Lower lobe of right lung (tissue), 2 donors: ENCODE measurements at regions not wholly inside any gene's neighbourhood (a gene's known extent, or its start where the extent isn't known, plus 50 kb on each side); places are given as distances from the start of the nearest gene placed in this dataset.
"Not testable (repeated sequence)": the region's sequence is repeated elsewhere in the genome, so short reads cannot be mapped to it uniquely, and the experiment has no call there.

Source experiments
- ATAC-seq, 2 donors: fragments of 200-7000 bp; cut with Tn5 transposase; one replicate each; pipeline ENCODE4 v1.9.1; 2020 to 2022; ENCODE audit warnings: mild to moderate bottlenecking in 2 of 2, moderate library complexity in 2 of 2
- DNase-seq: peaks from one replicate; pipeline ENCODE4 v3.0.0-alpha.2; 2020
- H3K27ac ChIP-seq: fragments of 200-600 bp; one replicate; pipeline ENCODE4 v1.8.0; 2022
- H3K27me3 ChIP-seq: fragments of 200-600 bp; one replicate; pipeline ENCODE4 v1.8.0; 2022; ENCODE audit warnings: low read depth
- H3K36me3 ChIP-seq: fragments of 200-600 bp; one replicate; pipeline ENCODE4 v1.8.0; 2022; ENCODE audit warnings: mild to moderate bottlenecking
- H3K4me1 ChIP-seq: fragments of 200-600 bp; one replicate; pipeline ENCODE4 v1.8.0; 2022
- H3K4me3 ChIP-seq: fragments of 200-600 bp; one replicate; pipeline ENCODE4 v1.8.0; 2022; ENCODE audit warnings: mild to moderate bottlenecking
- H3K9me3 ChIP-seq: fragments of 200-600 bp; one replicate; pipeline ENCODE4 v1.8.0; 2022
- intact Hi-C: fragments of 100-400 bp; cut with DNase I; formaldehyde crosslinking; loops from one replicate; pipeline ENCODE4 v1.11.0; 2022
- TF ChIP-seq, protein P1 (sequence below): fragments of 200-600 bp; IDR thresholded peaks from one replicate; pipeline ENCODE4 v1.8.0; 2022; ENCODE audit warnings: antibody characterized with exemption, mild to moderate bottlenecking
- donor health status: DM: no; HTN: yes; CAD: no; lungs with severe emphysema.

DNA sequence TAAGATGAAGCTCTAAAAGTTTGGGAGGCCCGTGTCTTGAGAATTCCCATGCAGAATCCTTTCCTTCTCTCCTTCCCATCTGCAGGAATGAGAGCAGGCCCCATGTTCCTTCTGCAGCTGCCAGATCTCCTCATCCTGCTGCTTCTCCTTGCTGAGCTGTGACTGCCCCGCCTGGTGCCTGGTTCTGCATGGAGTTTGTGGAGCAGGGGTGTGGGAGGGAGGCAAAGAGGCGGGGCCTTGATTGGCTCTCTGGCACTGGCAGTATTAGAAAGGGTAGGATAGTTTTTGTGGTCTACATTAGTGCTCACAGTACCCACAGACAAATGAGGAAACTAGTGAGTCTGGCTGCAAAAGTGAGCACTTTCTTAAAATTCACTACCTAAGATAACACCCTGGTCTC, 91.1 kb upstream of the CLPB start:
- no peak overlapping the region for H3K4me3 ChIP-seq
- intact Hi-C loops = no loop called here
- TF ChIP-seq, protein P1, sequence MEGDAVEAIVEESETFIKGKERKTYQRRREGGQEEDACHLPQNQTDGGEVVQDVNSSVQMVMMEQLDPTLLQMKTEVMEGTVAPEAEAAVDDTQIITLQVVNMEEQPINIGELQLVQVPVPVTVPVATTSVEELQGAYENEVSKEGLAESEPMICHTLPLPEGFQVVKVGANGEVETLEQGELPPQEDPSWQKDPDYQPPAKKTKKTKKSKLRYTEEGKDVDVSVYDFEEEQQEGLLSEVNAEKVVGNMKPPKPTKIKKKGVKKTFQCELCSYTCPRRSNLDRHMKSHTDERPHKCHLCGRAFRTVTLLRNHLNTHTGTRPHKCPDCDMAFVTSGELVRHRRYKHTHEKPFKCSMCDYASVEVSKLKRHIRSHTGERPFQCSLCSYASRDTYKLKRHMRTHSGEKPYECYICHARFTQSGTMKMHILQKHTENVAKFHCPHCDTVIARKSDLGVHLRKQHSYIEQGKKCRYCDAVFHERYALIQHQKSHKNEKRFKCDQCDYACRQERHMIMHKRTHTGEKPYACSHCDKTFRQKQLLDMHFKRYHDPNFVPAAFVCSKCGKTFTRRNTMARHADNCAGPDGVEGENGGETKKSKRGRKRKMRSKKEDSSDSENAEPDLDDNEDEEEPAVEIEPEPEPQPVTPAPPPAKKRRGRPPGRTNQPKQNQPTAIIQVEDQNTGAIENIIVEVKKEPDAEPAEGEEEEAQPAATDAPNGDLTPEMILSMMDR = no peak
- no peaks in the 10 kb centered on the region for H3K9me3 ChIP-seq
- no peaks in the 10 kb centered on the region for H3K4me1 ChIP-seq
- no peaks in the 10 kb centered on the region for H3K27me3 ChIP-seq
- ATAC-seq (peak in 1 of 2 donors; percentile 72), DNase-seq (peak; percentile 63)
- no peaks in the 10 kb centered on the region for H3K36me3 ChIP-seq
- H3K27ac ChIP-seq = no peak overlapping the region

DNA sequence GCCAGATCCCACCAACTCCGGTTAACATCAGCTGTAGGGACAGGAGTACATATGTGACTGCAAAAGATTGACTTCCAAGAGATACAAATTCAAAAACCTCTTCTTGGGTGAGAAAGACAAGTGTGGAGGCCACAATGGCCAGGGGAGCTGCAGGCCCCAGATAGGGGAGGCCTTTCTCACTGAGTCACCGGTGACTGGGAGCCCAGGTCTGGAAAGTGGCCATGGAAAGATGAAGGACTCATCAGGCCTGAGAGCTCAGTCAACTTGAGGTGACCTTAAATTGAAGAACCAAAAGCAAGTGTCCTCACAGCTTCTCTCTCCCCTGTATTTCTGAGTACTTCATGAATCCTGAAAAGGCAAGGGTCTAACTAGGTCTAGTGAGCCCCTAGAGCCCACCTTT, 90.4 kb upstream of the CLPB start:
- Histone ChIP-seq H3K9me3 (no peaks in the 10 kb centered on the region), H3K27ac (no peak overlapping the region), H3K4me1 (peaks cover 5% of the 10 kb centered on the region), H3K36me3 (no peaks in the 10 kb centered on the region), H3K4me3 (no peak overlapping the region), H3K27me3 (no peaks in the 10 kb centered on the region)
- intact Hi-C loops = no loop called here
- no peak for ATAC-seq
- TF ChIP-seq, protein P1 = no peak
- DNase-seq = no peak

DNA sequence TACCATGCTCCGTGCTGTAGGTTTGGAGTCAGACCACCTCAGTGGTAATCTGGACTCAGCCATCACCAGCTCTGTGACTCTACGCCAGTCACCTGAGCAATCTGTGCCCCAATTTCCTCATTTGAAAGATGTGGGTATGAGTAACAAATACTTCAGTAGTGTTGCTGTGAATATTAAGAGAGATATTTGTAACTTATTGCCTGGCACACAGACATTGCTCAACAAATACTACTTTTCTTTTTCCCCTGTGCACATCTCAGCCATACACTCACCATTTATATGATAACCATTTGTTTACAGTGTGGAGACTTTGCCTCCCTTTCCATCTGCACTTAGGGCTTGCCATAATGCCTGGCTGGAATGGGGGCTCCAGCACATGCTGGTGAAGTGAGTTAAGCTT, 89.7 kb upstream of the CLPB start:
- intact Hi-C loops = no loop called here
- no peaks in the 10 kb centered on the region for H3K27me3 ChIP-seq

DNA sequence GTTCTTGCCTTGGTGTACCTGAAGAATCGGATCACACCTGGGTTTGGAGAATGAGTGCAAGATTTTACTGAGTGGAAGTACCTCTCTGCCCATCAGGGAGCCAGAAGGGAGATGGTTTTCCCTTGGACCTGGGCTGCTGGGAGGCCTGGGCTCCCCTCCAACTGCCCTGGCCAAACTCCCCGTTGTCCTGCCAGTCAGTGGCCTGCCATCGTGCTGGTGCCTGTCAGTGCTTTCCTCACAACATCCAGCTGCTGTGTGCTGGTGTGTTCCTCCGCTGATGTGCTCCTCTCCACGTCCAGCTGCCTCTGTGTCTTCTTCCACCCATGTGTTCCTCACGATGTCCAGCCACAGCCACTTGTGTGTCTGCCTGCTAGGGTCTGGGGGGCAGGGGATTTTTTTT, 87.9 kb upstream of the CLPB start:
- Histone ChIP-seq H3K4me3 (no peak overlapping the region), H3K36me3 (no peaks in the 10 kb centered on the region), H3K27ac (no peak overlapping the region), H3K9me3 (no peaks in the 10 kb centered on the region), H3K4me1 (peaks cover 8% of the 10 kb centered on the region), H3K27me3 (no peaks in the 10 kb centered on the region)
- ATAC-seq (no peak), DNase-seq (no peak)
- TF ChIP-seq, protein P1 = no peak
- intact Hi-C loops = no loop called here

More for the DNA sequence above, 89.7 kb upstream of the CLPB start:
- no peak overlapping the region for H3K27ac ChIP-seq
- no peaks in the 10 kb centered on the region for H3K36me3 ChIP-seq
- no peak for ATAC-seq
- DNase-seq = no peak
- TF ChIP-seq, protein P1 = no peak
- H3K4me3 ChIP-seq = no peak overlapping the region
- H3K9me3 ChIP-seq = no peaks in the 10 kb centered on the region
- H3K4me1 ChIP-seq = peaks cover 8% of the 10 kb centered on the region

DNA sequence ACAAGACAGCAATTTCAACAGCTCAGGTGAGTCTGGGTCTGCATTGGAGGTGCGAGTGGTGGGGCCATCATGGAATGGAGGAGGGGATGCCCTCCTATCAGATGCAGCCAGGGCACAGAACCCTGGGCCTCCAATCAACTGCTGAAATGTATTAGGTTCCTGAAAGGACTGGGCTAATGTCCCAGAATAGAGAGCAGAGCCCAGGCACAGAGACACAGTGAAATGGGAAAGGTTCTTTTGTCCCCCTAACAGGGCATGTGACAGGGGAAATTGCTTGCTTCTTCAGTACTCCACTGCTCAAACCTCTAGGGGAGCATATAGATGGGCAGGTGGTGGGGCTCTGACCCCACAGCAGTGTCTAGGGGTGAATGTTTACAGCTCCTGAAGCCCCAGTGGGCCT, 87.3 kb upstream of the CLPB start:
- Histone ChIP-seq H3K9me3 (no peaks in the 10 kb centered on the region), H3K27ac (no peak overlapping the region), H3K4me1 (peaks cover 8% of the 10 kb centered on the region), H3K4me3 (no peak overlapping the region), H3K27me3 (no peaks in the 10 kb centered on the region), H3K36me3 (no peaks in the 10 kb centered on the region)
- intact Hi-C loops = no loop called here
- no peak for ATAC-seq
- TF ChIP-seq, protein P1 = no peak
- no peak for DNase-seq

DNA sequence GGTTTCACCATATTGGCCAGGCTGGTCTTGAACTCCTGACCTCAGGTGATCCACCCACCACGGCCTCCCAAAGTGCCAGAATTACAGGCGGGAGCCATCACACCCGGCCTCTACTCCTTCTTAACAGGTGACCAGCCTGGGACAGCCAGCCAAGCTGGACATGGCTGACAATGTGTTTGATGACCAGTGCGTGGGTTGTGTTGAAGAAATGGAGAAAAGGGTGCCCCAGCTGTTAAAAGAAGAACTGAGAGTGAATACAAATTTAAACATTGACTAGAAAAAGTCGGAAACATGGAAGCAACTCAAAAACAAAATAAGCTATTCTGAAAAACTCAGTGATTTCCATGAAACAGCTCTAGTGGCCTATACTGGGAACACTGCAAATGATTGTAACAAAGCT, 86.5 kb upstream of the CLPB start:
- Histone ChIP-seq H3K4me1 (peaks cover 8% of the 10 kb centered on the region), H3K27ac (no peak overlapping the region), H3K36me3 (no peaks in the 10 kb centered on the region), H3K27me3 (no peaks in the 10 kb centered on the region), H3K4me3 (no peak overlapping the region), H3K9me3 (no peaks in the 10 kb centered on the region)
- TF ChIP-seq, protein P1 = no peak
- intact Hi-C loops = no loop called here
- DNase-seq (no peak), ATAC-seq (no peak)

DNA sequence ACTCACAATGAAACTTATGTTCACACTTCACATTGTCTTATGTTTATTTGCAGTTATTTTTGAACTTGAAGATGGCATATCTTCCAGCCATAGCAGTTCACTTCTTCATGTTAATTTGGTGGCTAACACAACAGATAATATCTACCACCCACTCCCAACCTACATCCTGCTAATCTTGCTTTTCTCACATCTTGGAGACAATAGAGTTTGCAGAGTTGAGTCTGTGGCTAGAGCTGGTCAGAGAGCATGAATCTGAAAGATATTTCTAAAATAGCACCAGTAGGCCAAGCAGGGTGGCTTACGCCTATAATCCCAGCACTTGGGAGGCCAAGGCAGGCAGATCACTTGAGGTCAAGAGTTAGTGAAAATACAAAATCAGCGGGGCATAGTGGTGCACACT, 85.6 kb upstream of the CLPB start:
- H3K4me3 ChIP-seq, H3K9me3 ChIP-seq, H3K4me1 ChIP-seq, H3K27me3 ChIP-seq, DNase-seq, intact Hi-C loops, H3K36me3 ChIP-seq, H3K27ac ChIP-seq: not testable (repeated sequence)
- ATAC-seq = peak; percentile 37 to 50
